ENCODE measurements at regions not wholly inside any gene's neighbourhood (a gene's known extent, or its start where the extent isn't known, plus 50 kb on each side); places are given as distances from the start of the nearest gene placed in this dataset.
"Not testable (repeated sequence)": the region's sequence is repeated elsewhere in the genome, so short reads cannot be mapped to it uniquely, and the experiment has no call there.

GRCh38 chr9:67210842-67211241, 218.5 kb upstream of the SPATA31A3 start:
- not testable (repeated sequence) for TF ChIP-seq CTCF (IDR thresholded peaks at IDR 0.05); POLR2AphosphoS5 (IDR thresholded peaks at IDR 0.05; ENCODE audit: low read depth, low read length)
- TF ChIP-seq, protein P1, sequence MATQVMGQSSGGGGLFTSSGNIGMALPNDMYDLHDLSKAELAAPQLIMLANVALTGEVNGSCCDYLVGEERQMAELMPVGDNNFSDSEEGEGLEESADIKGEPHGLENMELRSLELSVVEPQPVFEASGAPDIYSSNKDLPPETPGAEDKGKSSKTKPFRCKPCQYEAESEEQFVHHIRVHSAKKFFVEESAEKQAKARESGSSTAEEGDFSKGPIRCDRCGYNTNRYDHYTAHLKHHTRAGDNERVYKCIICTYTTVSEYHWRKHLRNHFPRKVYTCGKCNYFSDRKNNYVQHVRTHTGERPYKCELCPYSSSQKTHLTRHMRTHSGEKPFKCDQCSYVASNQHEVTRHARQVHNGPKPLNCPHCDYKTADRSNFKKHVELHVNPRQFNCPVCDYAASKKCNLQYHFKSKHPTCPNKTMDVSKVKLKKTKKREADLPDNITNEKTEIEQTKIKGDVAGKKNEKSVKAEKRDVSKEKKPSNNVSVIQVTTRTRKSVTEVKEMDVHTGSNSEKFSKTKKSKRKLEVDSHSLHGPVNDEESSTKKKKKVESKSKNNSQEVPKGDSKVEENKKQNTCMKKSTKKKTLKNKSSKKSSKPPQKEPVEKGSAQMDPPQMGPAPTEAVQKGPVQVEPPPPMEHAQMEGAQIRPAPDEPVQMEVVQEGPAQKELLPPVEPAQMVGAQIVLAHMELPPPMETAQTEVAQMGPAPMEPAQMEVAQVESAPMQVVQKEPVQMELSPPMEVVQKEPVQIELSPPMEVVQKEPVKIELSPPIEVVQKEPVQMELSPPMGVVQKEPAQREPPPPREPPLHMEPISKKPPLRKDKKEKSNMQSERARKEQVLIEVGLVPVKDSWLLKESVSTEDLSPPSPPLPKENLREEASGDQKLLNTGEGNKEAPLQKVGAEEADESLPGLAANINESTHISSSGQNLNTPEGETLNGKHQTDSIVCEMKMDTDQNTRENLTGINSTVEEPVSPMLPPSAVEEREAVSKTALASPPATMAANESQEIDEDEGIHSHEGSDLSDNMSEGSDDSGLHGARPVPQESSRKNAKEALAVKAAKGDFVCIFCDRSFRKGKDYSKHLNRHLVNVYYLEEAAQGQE (IDR thresholded peaks at IDR 0.05; ENCODE audit: insufficient read depth in 1 of 2, low read depth in 2 of 2, low read length in 1 of 2), result not testable (repeated sequence)

All from Panc1 (cell line).